ENCODE measurements at regions not wholly inside any gene's neighbourhood (a gene's known extent, or its start where the extent isn't known, plus 50 kb on each side); places are given as distances from the start of the nearest gene placed in this dataset.

- TF ChIP-seq CTCF (IDR thresholded peaks at IDR 0.05) = no peak
- TF ChIP-seq POLR2A (IDR thresholded peaks at IDR 0.05) = no peak
- TF ChIP-seq POLR2AphosphoS5 (IDR thresholded peaks at IDR 0.05) = no peak
Measured at GRCh38 chr14:30153717-30154116, 226.1 kb upstream of the PRKD1 start.

Measured in breast epithelium (tissue), 3 donors.